ENCODE measurements at regions not wholly inside any gene's neighbourhood (a gene's known extent, or its start where the extent isn't known, plus 50 kb on each side); places are given as distances from the start of the nearest gene placed in this dataset.
A peak's percentile ranks its signal among the peaks of the same experiment; 100 is the strongest.

- no peak for DNase-seq
These were observed 50.4 kb upstream of the GGTA1 start for GRCh38 chr9:121550041-121550440.

- DNase-seq = peak; percentile 18 to 78
These were observed 51.2 kb upstream of the GGTA1 start for GRCh38 chr9:121550569-121551512.

- no peak for DNase-seq
These were observed 52.5 kb upstream of the GGTA1 start for GRCh38 chr9:121551985-121552753.

DNA sequence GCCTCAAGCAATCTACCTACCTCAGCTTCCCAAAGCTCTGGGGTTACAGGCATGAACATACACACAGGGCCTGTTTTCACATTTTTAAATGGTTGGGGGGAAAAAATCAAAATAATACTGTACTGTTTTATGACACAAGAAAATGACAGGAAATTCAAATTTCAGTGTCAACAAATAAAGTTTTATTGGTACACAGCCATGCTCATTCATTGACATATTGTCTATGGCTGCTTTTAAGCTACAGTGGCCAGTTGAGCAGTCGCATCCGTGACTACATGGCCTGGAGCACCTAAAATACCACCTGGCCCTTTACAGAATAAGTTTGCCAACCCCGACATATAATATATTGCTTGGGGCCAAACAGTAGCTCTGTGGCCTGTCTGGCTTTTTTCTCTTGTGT lies 56.4 kb upstream of the GGTA1 start:
- DNase-seq = no peak

GRCh38 chr9:121556580-121556979 lies 56.9 kb upstream of the GGTA1 start:
- peak; percentile 46 to 89 for DNase-seq

GRCh38 chr9:121557581-121558447 lies 58.2 kb upstream of the GGTA1 start:
- peak; percentile 86 to 96 for DNase-seq

GRCh38 chr9:121558473-121558872 lies 58.8 kb upstream of the GGTA1 start:
- peak in 1 of 2 donors; percentile 10 for DNase-seq

DNA sequence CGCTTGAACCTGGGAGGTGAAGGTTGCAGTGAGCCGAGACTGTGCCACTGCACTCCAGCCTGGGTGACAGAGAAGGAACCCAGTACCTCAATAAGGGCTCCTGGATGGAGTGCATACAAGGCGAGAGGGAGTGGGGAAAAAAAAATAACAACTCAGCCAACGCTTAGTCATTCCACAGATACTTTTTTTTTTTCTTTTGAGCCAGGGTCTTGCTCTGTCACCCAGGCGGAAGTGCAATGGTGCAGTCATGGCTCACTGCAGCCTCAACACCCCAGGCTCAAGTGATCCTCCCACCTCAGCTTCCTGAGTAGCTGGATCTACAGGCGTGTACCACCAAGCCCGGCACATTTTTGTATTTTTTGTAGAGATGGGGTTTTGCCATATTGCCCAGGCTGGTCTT lies 59.5 kb upstream of the GGTA1 start:
- peak; percentile 25 to 57 for DNase-seq

- DNase-seq = no peak
These were observed 61.3 kb upstream of the GGTA1 start for GRCh38 chr9:121560921-121561320.

GRCh38 chr9:121561385-121562222 lies 62.0 kb upstream of the GGTA1 start:
- DNase-seq = no peak

GRCh38 chr9:121562301-121562700 lies 62.7 kb upstream of the GGTA1 start:
- DNase-seq = peak in 1 of 2 donors; percentile 25

GRCh38 chr9:121563425-121563824 lies 63.8 kb upstream of the GGTA1 start:
- DNase-seq = no peak

GRCh38 chr9:121563881-121564460 lies 64.3 kb upstream of the GGTA1 start:
- DNase-seq = no peak

DNA sequence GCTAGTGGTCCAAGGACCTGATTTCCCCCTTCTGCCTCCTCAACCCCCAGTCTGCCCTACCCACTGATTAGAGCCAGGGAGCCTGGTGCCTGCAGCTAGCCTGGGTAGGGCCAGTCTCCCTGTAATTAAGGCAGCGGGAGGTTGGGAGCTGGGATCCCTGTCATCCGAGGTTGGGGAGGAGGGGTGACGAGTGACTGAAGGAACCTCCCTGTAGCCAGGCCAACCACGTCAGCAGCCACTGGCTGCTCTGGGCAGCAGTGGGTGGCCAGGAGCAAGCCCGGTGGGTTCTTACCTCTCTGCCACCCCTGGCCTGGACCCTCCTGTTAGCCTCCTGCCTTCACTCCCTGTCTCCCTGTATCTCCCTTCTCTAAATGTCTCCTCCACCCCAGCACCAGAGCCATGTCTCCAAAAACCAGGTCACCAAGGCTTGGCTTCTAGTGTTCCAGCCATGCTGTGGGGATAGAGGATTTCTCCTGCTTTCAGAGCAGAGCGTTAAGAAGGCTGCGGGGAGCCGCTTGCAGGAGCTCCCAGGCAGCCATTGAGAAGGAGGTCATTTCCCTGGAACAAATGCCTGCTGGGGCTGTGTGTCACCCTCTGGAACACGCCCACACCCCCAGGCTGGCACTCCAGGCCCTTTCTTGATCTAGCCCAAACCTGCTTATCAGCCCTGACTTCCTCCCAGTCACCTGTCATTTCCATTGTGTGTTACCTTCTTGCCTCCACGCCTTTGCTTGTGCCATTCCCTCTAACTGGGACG lies 65.0 kb upstream of the GGTA1 start:
- DNase-seq = no peak

DNA sequence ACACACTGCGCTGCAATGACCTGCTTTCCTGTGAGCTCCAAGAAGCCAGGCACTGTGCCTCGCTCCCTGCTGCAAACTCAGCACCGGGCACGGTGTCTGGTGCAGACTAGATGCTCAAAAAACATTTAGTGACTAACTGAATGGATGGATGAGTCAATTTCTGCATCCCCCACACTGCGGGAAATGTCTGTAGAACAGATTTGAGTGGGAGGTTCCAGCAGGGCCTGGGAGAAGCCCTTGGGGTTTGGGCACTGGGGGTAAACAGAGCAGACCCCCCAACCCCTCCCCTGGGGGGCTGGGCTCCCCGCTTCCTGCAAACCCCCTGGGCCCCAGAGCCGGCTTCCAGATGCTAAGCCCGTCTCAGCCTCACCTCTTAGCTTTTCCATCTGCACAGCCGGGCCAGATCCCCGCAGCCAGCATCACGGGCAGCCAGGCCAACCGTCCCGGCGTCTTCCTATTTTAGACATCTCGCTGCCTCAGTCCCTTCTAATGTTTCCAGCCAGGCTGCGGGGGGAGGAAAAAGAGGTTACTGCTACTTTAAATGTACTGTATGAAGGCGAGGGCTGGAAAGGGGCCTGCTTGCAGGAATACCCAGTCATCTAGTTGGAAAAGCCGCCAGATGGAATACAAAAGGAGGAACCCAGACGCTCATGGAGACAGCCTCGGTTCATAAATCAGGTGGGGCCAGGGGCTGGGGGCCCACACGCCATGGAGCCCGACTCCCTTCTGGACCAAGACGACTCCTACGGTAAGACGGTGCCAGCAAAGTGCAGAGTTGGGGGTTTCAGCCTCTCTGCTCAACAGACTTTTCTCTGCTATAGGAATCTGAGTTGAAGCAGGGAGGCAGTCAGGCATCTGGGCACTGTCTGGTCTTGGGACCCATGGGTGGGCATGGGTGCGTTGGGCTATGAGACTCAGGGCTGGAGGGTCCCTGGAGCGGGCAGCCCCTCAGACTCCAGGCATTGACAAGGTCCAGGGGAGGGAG lies 67.1 kb upstream of the GGTA1 start:
- DNase-seq = no peak

DNA sequence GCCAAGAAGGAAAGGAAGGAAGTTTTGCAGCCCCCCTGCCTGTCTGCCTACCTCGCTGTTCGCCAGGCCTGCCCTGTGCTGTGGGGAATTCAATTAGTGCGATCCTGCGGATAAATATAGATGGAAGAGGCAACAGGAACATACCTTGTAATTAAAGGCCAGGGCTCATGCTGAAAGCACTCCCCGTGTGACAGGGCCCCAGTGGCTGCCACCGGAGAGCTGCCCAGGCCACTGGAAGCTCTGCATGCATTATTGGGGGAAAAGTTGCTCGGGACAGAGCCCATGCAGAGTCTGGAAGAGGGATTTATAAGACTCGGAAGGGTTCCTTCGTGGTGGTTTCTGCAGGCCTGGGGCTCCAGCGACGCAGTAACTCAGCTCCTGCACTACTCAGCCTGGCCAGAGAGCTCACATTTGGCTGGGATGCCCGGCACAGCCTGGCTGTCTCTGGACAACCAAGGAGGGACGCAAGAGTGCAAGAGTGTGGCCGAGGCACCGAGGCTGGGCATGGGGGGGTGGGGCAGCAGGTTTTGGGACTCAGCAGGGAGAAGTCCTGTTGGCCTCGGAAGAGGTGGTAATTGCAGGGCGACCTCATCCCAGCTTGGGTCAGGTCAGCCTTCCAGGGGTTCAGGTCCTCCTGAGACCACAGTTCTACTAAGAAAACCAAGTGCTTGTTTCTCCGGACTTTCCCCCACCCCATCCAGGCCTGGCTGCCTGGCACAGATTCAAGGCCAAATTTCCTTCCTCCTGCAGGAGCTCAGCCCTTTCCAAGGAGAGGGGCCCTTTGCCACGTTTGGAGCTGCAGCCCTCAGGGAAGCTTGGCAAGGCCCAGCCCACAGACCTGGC lies 68.1 kb upstream of the GGTA1 start:
- DNase-seq = no peak

- no peak for DNase-seq
These were observed 69.0 kb upstream of the GGTA1 start for GRCh38 chr9:121568343-121569265.

Data from inflammatory macrophage treated with lipopolysaccharide for 1 hour (primary cell).